ENCODE measurements at regions not wholly inside any gene's neighbourhood (a gene's known extent, or its start where the extent isn't known, plus 50 kb on each side); places are given as distances from the start of the nearest gene placed in this dataset.

DNA sequence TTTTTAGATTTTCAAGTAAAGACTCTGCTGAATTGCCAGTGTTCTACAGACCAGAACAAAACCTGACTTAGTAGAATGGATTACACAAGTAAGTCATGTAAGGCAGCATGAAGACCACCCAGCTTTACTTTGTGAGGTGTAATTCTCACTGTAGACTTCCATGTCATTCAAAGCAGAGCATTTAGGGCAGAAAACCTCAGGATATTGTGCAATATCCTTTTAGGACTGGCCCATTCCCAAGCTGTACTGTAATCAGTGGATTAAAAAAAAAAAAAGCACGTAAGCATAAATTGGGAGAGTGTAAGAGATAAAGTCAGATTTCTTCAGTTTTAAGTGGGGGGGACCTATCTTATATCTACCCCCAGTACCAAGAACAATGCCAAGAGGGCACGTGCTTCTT is 380.5 kb upstream of the PRMT6 start:
- Histone ChIP-seq H3K27me3 (ENCODE audit: low read depth) (no peaks in the 10 kb centered on the region), H3K9me3 (replicated peaks) (no peaks in the 10 kb centered on the region), H3K36me3 (no peaks in the 10 kb centered on the region), H3K4me1 (no peaks in the 10 kb centered on the region), H3K4me3 (no peak overlapping the region), H3K27ac (replicated peaks) (no peak overlapping the region)
- intact Hi-C loops (cut with micrococcal nuclease) = no loop called here
- TF ChIP-seq, protein P1, sequence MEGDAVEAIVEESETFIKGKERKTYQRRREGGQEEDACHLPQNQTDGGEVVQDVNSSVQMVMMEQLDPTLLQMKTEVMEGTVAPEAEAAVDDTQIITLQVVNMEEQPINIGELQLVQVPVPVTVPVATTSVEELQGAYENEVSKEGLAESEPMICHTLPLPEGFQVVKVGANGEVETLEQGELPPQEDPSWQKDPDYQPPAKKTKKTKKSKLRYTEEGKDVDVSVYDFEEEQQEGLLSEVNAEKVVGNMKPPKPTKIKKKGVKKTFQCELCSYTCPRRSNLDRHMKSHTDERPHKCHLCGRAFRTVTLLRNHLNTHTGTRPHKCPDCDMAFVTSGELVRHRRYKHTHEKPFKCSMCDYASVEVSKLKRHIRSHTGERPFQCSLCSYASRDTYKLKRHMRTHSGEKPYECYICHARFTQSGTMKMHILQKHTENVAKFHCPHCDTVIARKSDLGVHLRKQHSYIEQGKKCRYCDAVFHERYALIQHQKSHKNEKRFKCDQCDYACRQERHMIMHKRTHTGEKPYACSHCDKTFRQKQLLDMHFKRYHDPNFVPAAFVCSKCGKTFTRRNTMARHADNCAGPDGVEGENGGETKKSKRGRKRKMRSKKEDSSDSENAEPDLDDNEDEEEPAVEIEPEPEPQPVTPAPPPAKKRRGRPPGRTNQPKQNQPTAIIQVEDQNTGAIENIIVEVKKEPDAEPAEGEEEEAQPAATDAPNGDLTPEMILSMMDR (IDR thresholded peaks at IDR 0.05; ENCODE audit: borderline replicate concordance) = no peak
- no peak for DNase-seq

DNA sequence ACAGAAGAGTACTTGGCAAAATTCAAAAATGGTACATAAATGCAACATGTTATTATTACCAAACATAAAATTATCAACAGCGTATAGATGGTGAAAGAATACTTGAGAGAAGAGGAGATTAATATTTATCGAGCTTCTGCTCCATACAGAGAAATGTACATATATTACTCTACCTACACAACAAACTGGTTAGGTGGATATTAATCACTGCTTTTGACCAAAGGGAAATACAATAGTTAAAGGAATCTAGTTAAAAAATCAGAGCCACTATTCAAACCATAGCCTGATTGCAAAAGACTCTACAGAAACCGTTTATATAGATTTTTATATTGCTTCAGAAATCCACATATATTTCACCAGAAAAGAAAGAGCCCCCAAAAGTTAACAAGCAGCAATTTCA is 379.3 kb upstream of the PRMT6 start:
- intact Hi-C loops (cut with micrococcal nuclease) = no loop called here
- DNase-seq = no peak
- TF ChIP-seq, protein P1 (IDR thresholded peaks at IDR 0.05; ENCODE audit: borderline replicate concordance) = no peak
- Histone ChIP-seq H3K4me3 (no peak overlapping the region), H3K9me3 (replicated peaks) (no peaks in the 10 kb centered on the region), H3K36me3 (no peaks in the 10 kb centered on the region), H3K4me1 (no peaks in the 10 kb centered on the region), H3K27me3 (ENCODE audit: low read depth) (no peaks in the 10 kb centered on the region), H3K27ac (replicated peaks) (no peak overlapping the region)

DNA sequence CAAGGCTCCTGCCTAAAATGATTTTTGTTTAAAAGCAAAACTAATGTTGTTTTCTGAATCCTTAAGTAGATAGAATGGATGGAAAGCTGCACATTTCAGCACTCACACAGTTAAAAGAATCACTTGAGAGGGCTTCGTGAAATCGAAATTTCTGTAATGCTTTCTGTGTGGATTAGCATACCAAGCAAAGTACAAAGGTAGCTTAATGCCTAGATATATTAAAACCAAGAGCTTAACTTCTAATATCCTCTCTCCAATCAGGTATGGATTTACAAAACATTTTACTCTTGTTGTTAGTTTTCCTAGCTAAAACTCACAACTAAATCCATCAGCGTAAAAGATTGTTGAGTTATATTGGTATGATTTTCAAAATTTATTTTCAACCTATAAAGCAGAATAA is 378.8 kb upstream of the PRMT6 start:
- H3K4me1 ChIP-seq = no peaks in the 10 kb centered on the region
- H3K9me3 ChIP-seq (replicated peaks) = no peaks in the 10 kb centered on the region
- H3K27me3 ChIP-seq (ENCODE audit: low read depth) = no peaks in the 10 kb centered on the region
- intact Hi-C loops (cut with micrococcal nuclease) = no loop called here
- no peak for DNase-seq
- H3K36me3 ChIP-seq = no peaks in the 10 kb centered on the region
- H3K4me3 ChIP-seq = no peak overlapping the region
- TF ChIP-seq, protein P1 (IDR thresholded peaks at IDR 0.05; ENCODE audit: borderline replicate concordance) = no peak
- H3K27ac ChIP-seq (replicated peaks) = no peak overlapping the region

DNA sequence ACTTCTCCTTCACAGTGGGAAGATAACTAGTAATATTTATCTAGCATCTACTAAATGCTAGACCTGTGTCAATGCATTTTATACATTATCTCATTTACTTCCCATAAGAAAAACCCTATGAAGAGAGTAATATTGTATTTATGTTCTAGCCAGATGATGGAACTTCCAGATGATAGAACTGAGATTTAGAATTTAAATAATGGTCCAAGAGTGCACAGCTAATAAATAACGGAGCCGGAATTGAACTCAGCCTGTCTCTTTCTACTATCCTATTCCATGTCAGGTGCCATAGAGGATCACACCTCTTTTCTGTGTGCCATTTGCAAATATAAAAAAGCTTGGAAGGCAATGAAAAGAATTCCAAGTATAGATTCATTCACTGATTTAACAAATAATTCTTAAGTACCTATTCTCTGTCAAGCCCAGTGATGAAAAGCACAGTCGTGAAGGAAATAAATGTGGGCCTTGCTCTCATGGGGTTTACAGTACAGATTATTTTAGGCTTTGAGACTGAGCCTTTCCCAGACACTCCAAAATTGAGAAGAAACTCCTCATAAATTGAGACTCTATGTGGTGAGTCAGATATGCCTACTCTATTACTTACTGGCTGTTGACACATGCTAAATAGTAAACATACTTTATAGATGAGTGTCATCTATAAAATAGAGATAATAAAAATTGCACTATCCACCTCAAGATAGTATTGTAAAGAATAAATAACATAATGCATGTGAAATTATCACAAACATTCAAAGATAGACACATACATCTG is 378.0 kb upstream of the PRMT6 start:
- no peaks in the 10 kb centered on the region for H3K36me3 ChIP-seq
- H3K4me1 ChIP-seq = no peaks in the 10 kb centered on the region
- no peaks in the 10 kb centered on the region for H3K9me3 ChIP-seq (replicated peaks)
- intact Hi-C loops (cut with micrococcal nuclease) = no loop called here
- H3K27ac ChIP-seq (replicated peaks) = no peak overlapping the region
- DNase-seq = no peak
- no peaks in the 10 kb centered on the region for H3K27me3 ChIP-seq (ENCODE audit: low read depth)
- no peak overlapping the region for H3K4me3 ChIP-seq
- TF ChIP-seq, protein P1 (IDR thresholded peaks at IDR 0.05; ENCODE audit: borderline replicate concordance) = no peak

DNA sequence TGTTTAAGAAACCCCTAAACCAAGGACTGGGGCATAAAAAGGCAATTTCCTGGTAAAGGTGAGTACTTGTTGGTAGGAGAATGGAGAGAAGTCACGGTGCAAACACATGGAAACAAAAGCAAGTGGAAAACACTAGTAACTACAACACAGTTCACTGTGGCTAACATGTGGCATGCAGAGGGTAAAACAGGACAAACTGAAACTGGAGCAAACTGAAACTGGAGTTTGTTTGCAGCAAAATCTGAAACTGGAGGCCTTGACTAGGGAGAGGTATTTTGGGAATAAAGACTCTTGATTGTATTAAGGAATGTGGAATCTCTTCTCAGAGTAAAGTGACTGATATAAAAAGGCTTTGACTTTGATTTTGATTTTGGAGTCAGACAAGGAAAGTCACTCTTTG is 376.3 kb upstream of the PRMT6 start:
- H3K27me3 ChIP-seq (ENCODE audit: low read depth) = no peaks in the 10 kb centered on the region
- H3K36me3 ChIP-seq = no peaks in the 10 kb centered on the region
- no peaks in the 10 kb centered on the region for H3K9me3 ChIP-seq (replicated peaks)
- no peak overlapping the region for H3K27ac ChIP-seq (replicated peaks)
- no peak for DNase-seq
- TF ChIP-seq, protein P1 (IDR thresholded peaks at IDR 0.05; ENCODE audit: borderline replicate concordance) = no peak
- intact Hi-C loops (cut with micrococcal nuclease) = no loop called here
- no peaks in the 10 kb centered on the region for H3K4me1 ChIP-seq
- no peak overlapping the region for H3K4me3 ChIP-seq

Data from left ventricle myocardium inferior (tissue), 1 donor.